Hematopoietic multipotent progenitor cell treated with erythropoietin and hydrocortisone succinate and interleukin-3 and kit ligand, for 15 days (in vitro differentiated cells): ENCODE measurements at regions not wholly inside any gene's neighbourhood (a gene's known extent, or its start where the extent isn't known, plus 50 kb on each side); places are given as distances from the start of the nearest gene placed in this dataset.

Experiments used
- DNase-seq: peaks from one replicate; pipeline ENCODE4 v3.0.0-alpha.2; 2015; ENCODE audit warnings: low spot score

GRCh38 chr11:115766561-115766960 is 262.3 kb upstream of the CADM1 start:
- no peak for DNase-seq

GRCh38 chr11:115765803-115766239 is 261.6 kb upstream of the CADM1 start:
- no peak for DNase-seq

GRCh38 chr11:115764176-115764575 is 260.0 kb upstream of the CADM1 start:
- no peak for DNase-seq

- DNase-seq, result no peak
Measured at GRCh38 chr11:115761817-115762216, 257.6 kb upstream of the CADM1 start.

- DNase-seq, result no peak
Measured at GRCh38 chr11:115761348-115761747, 257.1 kb upstream of the CADM1 start.

GRCh38 chr11:115760461-115761320 is 256.5 kb upstream of the CADM1 start:
- no peak for DNase-seq

- no peak for DNase-seq
Measured at GRCh38 chr11:115759622-115760460, 255.6 kb upstream of the CADM1 start.

GRCh38 chr11:115758011-115758410 is 253.8 kb upstream of the CADM1 start:
- no peak for DNase-seq

- DNase-seq, result no peak
Measured at GRCh38 chr11:115751243-115752015, 247.2 kb upstream of the CADM1 start.

- no peak for DNase-seq
Measured at GRCh38 chr11:115745610-115746512, 241.6 kb upstream of the CADM1 start.

- DNase-seq, result no peak
Measured at GRCh38 chr11:115745066-115745465, 240.9 kb upstream of the CADM1 start.

GRCh38 chr11:115743719-115744118 is 239.5 kb upstream of the CADM1 start:
- DNase-seq, result no peak

GRCh38 chr11:115741376-115742107 is 237.3 kb upstream of the CADM1 start:
- no peak for DNase-seq

GRCh38 chr11:115740324-115740723 is 236.1 kb upstream of the CADM1 start:
- no peak for DNase-seq

GRCh38 chr11:115739878-115740277 is 235.7 kb upstream of the CADM1 start:
- DNase-seq, result no peak

- DNase-seq, result no peak
Measured at GRCh38 chr11:115739146-115739545, 234.9 kb upstream of the CADM1 start.

GRCh38 chr11:115737875-115738274 is 233.7 kb upstream of the CADM1 start:
- no peak for DNase-seq

GRCh38 chr11:115736146-115736545 is 231.9 kb upstream of the CADM1 start:
- no peak for DNase-seq

GRCh38 chr11:115724666-115725065 is 220.5 kb upstream of the CADM1 start:
- no peak for DNase-seq

GRCh38 chr11:115722711-115723110 is 218.5 kb upstream of the CADM1 start:
- no peak for DNase-seq
